CD8-positive, alpha-beta memory T cell (primary cell): ENCODE measurements at regions not wholly inside any gene's neighbourhood (a gene's known extent, or its start where the extent isn't known, plus 50 kb on each side); places are given as distances from the start of the nearest gene placed in this dataset.
A peak's percentile ranks its signal among the peaks of the same experiment; 100 is the strongest.

Experiments used
- CTCF ChIA-PET: fragments of 350-600 bp; sonication (Branson Sonifier 250); formaldehyde crosslinking; loops from one replicate; lab custom pipeline; 2021; ENCODE audit warnings: antibody characterized with exemption; lab: Charles Lee
- POLR2A ChIA-PET: fragments of 350-600 bp; sonication (Branson Sonifier 250); formaldehyde crosslinking; loops from one replicate; lab custom pipeline; 2021; ENCODE audit warnings: antibody characterized with exemption; lab: Charles Lee
- DNase-seq, 5 donors: peaks; one replicate each; pipeline versions ENCODE4 v3.0.0 to v3.0.0-alpha.2; 2020 to 2022; ENCODE audit warnings: mixed read lengths in 1 of 5
- H3K27ac ChIP-seq: one replicate; pipeline ENCODE4 v1.7.0; 2013; ENCODE audit warnings: low read depth, mild to moderate bottlenecking, low read length, moderate library complexity
- H3K27me3 ChIP-seq: 2 replicates; pipeline ENCODE4 v1.7.0; 2013; ENCODE audit warnings: low read length, mild to moderate bottlenecking; ENCODE audit not compliant: insufficient read depth, poor library complexity, severe bottlenecking
- H3K36me3 ChIP-seq: 2 replicates; pipeline ENCODE4 v1.7.0; 2013; ENCODE audit warnings: mild to moderate bottlenecking, low read length, moderate library complexity; ENCODE audit not compliant: insufficient read depth
- H3K4me1 ChIP-seq: 2 replicates; pipeline ENCODE4 v1.7.0; 2013; ENCODE audit warnings: mild to moderate bottlenecking, low read length, moderate library complexity; ENCODE audit not compliant: insufficient read depth
- H3K4me3 ChIP-seq: 2 replicates; pipeline ENCODE4 v1.7.0; 2013; ENCODE audit warnings: mild to moderate bottlenecking, low read length
- H3K9me3 ChIP-seq: 2 replicates; pipeline ENCODE4 v1.7.0; 2013; ENCODE audit warnings: mild to moderate bottlenecking, low read length
- H3K27ac Mint-ChIP-seq, 8 donors: one replicate each; pipeline ENCODE4 v1.8.0; 2020 to 2021; ENCODE audit warnings: mixed read lengths in 8 of 8, mild to moderate bottlenecking in 6 of 8, inconsistent platforms in 3 of 8, moderate library complexity in 3 of 8
- H3K27me3 Mint-ChIP-seq, 2 donors: one replicate each; pipeline ENCODE4 v1.8.0; 2020 to 2021; ENCODE audit warnings: mixed read lengths in 2 of 2, mild to moderate bottlenecking in 1 of 2, moderate library complexity in 1 of 2
- H3K36me3 Mint-ChIP-seq, 3 donors: one replicate each; pipeline ENCODE4 v1.8.0; 2020 to 2021; ENCODE audit warnings: mixed read lengths in 3 of 3, inconsistent platforms in 1 of 3, mild to moderate bottlenecking in 1 of 3
- H3K4me1 Mint-ChIP-seq, 3 donors: one replicate each; pipeline ENCODE4 v1.8.0; 2020 to 2021; ENCODE audit warnings: mixed read lengths in 3 of 3, inconsistent platforms in 1 of 3, mild to moderate bottlenecking in 1 of 3
- H3K4me3 Mint-ChIP-seq, 7 donors: one replicate each; pipeline ENCODE4 v1.8.0; 2020 to 2021; ENCODE audit warnings: mixed read lengths in 7 of 7, mild to moderate bottlenecking in 6 of 7, moderate library complexity in 4 of 7, inconsistent platforms in 2 of 7
- H3K9me3 Mint-ChIP-seq, 5 donors: one replicate each; pipeline ENCODE4 v1.8.0; 2020 to 2022; ENCODE audit warnings: mixed read lengths in 5 of 5, mild to moderate bottlenecking in 3 of 5, moderate library complexity in 2 of 5, inconsistent platforms in 1 of 5

GRCh38 chr11:104286129-104286528 is 122.2 kb upstream of the PDGFD start:
- no peak overlapping the region for H3K4me3 Mint-ChIP-seq
- Histone ChIP-seq H3K9me3 (no peaks in the 10 kb centered on the region), H3K4me3 (no peak overlapping the region), H3K36me3 (no peaks in the 10 kb centered on the region), H3K27ac (no peak overlapping the region), H3K27me3 (no peaks in the 10 kb centered on the region), H3K4me1 (no peaks in the 10 kb centered on the region)
- POLR2A ChIA-PET = no interaction called here
- peaks cover 6 to 8% of the 10 kb centered on the region in 2 donors for H3K27me3 Mint-ChIP-seq
- no peaks in the 10 kb centered on the region for H3K4me1 Mint-ChIP-seq
- no peak overlapping the region for H3K27ac Mint-ChIP-seq
- no peak for DNase-seq
- CTCF ChIA-PET = interaction anchor here (1.0 kb wide), 1 partner anchor 9 kb away, joined by 3 read pairs; no protein-coding TSS in a partner anchor
- no peaks in the 10 kb centered on the region for H3K36me3 Mint-ChIP-seq
- no peaks in the 10 kb centered on the region for H3K9me3 Mint-ChIP-seq

- ChIA-PET CTCF (no interaction called here), POLR2A (no interaction called here)
- Histone ChIP-seq H3K27ac (no peak overlapping the region), H3K4me3 (no peak overlapping the region), H3K9me3 (no peaks in the 10 kb centered on the region), H3K4me1 (no peaks in the 10 kb centered on the region), H3K27me3 (no peaks in the 10 kb centered on the region), H3K36me3 (no peaks in the 10 kb centered on the region)
- H3K4me3 Mint-ChIP-seq = no peak overlapping the region
- no peak overlapping the region for H3K27ac Mint-ChIP-seq
- no peak for DNase-seq
- H3K4me1 Mint-ChIP-seq = no peaks in the 10 kb centered on the region
- no peaks in the 10 kb centered on the region for H3K36me3 Mint-ChIP-seq
- no peaks in the 10 kb centered on the region for H3K9me3 Mint-ChIP-seq
- peaks cover 0 to 5% of the 10 kb centered on the region in 2 donors for H3K27me3 Mint-ChIP-seq
These were observed 115.6 kb upstream of the PDGFD start for GRCh38 chr11:104279587-104279986.

- ChIA-PET CTCF (no interaction called here), POLR2A (no interaction called here)
- Histone ChIP-seq H3K9me3 (no peaks in the 10 kb centered on the region), H3K27me3 (no peaks in the 10 kb centered on the region), H3K4me3 (no peak overlapping the region), H3K36me3 (no peaks in the 10 kb centered on the region), H3K4me1 (no peaks in the 10 kb centered on the region), H3K27ac (no peak overlapping the region)
- Mint-ChIP-seq H3K4me3 (no peak overlapping the region), H3K27ac (no peak overlapping the region), H3K27me3 (peaks cover 0 to 1% of the 10 kb centered on the region in 2 donors), H3K4me1 (no peaks in the 10 kb centered on the region), H3K9me3 (no peaks in the 10 kb centered on the region), H3K36me3 (no peaks in the 10 kb centered on the region)
- DNase-seq = no peak
These were observed 112.0 kb upstream of the PDGFD start for GRCh38 chr11:104275992-104276391.

GRCh38 chr11:104260456-104260855 is 96.5 kb upstream of the PDGFD start:
- POLR2A ChIA-PET = no interaction called here
- CTCF ChIA-PET = no interaction called here
- H3K4me1 Mint-ChIP-seq = no peaks in the 10 kb centered on the region

GRCh38 chr11:104259121-104259610 is 95.2 kb upstream of the PDGFD start:
- H3K9me3 Mint-ChIP-seq = no peaks in the 10 kb centered on the region
- no peaks in the 10 kb centered on the region for H3K4me1 Mint-ChIP-seq
- Histone ChIP-seq H3K27me3 (no peaks in the 10 kb centered on the region), H3K4me3 (no peak overlapping the region), H3K36me3 (no peaks in the 10 kb centered on the region), H3K4me1 (no peaks in the 10 kb centered on the region), H3K9me3 (no peaks in the 10 kb centered on the region), H3K27ac (no peak overlapping the region)
- H3K27me3 Mint-ChIP-seq = peaks cover 0 to 4% of the 10 kb centered on the region in 2 donors
- no peaks in the 10 kb centered on the region for H3K36me3 Mint-ChIP-seq
- H3K4me3 Mint-ChIP-seq = no peak overlapping the region
- CTCF ChIA-PET = no interaction called here
- no peak for DNase-seq
- POLR2A ChIA-PET = no interaction called here
- no peak overlapping the region for H3K27ac Mint-ChIP-seq

More at GRCh38 chr11:104260456-104260855, 96.5 kb upstream of the PDGFD start:
- H3K27me3 ChIP-seq = no peaks in the 10 kb centered on the region
- H3K9me3 ChIP-seq = no peaks in the 10 kb centered on the region
- H3K4me1 ChIP-seq = no peaks in the 10 kb centered on the region
- H3K27ac Mint-ChIP-seq = no peak overlapping the region
- H3K9me3 Mint-ChIP-seq = no peaks in the 10 kb centered on the region
- no peaks in the 10 kb centered on the region for H3K36me3 Mint-ChIP-seq
- H3K36me3 ChIP-seq = no peaks in the 10 kb centered on the region
- H3K27me3 Mint-ChIP-seq = no peaks in the 10 kb centered on the region
- H3K27ac ChIP-seq = no peak overlapping the region
- no peak for DNase-seq
- H3K4me3 Mint-ChIP-seq = no peak overlapping the region
- H3K4me3 ChIP-seq = no peak overlapping the region

GRCh38 chr11:104256525-104256924 is 92.6 kb upstream of the PDGFD start:
- Histone ChIP-seq H3K36me3 (no peaks in the 10 kb centered on the region), H3K27ac (no peak overlapping the region), H3K27me3 (no peaks in the 10 kb centered on the region), H3K4me1 (no peaks in the 10 kb centered on the region), H3K9me3 (no peaks in the 10 kb centered on the region), H3K4me3 (no peak overlapping the region)
- Mint-ChIP-seq H3K36me3 (no peaks in the 10 kb centered on the region), H3K4me3 (no peak overlapping the region), H3K27ac (no peak overlapping the region), H3K9me3 (no peaks in the 10 kb centered on the region), H3K4me1 (no peaks in the 10 kb centered on the region), H3K27me3 (peaks cover 0 to 8% of the 10 kb centered on the region in 2 donors)
- DNase-seq = no peak
- CTCF ChIA-PET = no interaction called here
- POLR2A ChIA-PET = no interaction called here

- Histone ChIP-seq H3K4me3 (no peak overlapping the region), H3K27ac (no peak overlapping the region), H3K4me1 (no peaks in the 10 kb centered on the region), H3K27me3 (no peaks in the 10 kb centered on the region), H3K9me3 (no peaks in the 10 kb centered on the region), H3K36me3 (no peaks in the 10 kb centered on the region)
- Mint-ChIP-seq H3K27me3 (peaks cover 0 to 8% of the 10 kb centered on the region in 2 donors), H3K4me3 (no peak overlapping the region), H3K9me3 (no peaks in the 10 kb centered on the region), H3K4me1 (no peaks in the 10 kb centered on the region), H3K27ac (no peak overlapping the region), H3K36me3 (no peaks in the 10 kb centered on the region)
- CTCF ChIA-PET = no interaction called here
- POLR2A ChIA-PET = no interaction called here
- peak in 1 of 5 donors; percentile 0 for DNase-seq
These were observed 90.4 kb upstream of the PDGFD start for GRCh38 chr11:104254347-104254746.

- no peak overlapping the region for H3K27ac ChIP-seq
- no peaks in the 10 kb centered on the region for H3K27me3 ChIP-seq
- H3K4me3 ChIP-seq = no peak overlapping the region
- no peaks in the 10 kb centered on the region for H3K36me3 ChIP-seq
- Mint-ChIP-seq H3K4me1 (no peaks in the 10 kb centered on the region), H3K4me3 (no peak overlapping the region), H3K27me3 (no peaks in the 10 kb centered on the region), H3K27ac (no peak overlapping the region), H3K36me3 (no peaks in the 10 kb centered on the region), H3K9me3 (no peaks in the 10 kb centered on the region)
- no peaks in the 10 kb centered on the region for H3K4me1 ChIP-seq
- DNase-seq = no peak
- ChIA-PET POLR2A (no interaction called here), CTCF (no interaction called here)
- H3K9me3 ChIP-seq = no peaks in the 10 kb centered on the region
These were observed 82.6 kb upstream of the PDGFD start for GRCh38 chr11:104246590-104246989.

- H3K36me3 ChIP-seq = no peaks in the 10 kb centered on the region
- no peak overlapping the region for H3K4me3 ChIP-seq
- Mint-ChIP-seq H3K27ac (no peak overlapping the region), H3K4me1 (no peaks in the 10 kb centered on the region), H3K4me3 (no peak overlapping the region), H3K9me3 (no peaks in the 10 kb centered on the region), H3K27me3 (no peaks in the 10 kb centered on the region), H3K36me3 (no peaks in the 10 kb centered on the region)
- POLR2A ChIA-PET = no interaction called here
- H3K4me1 ChIP-seq = no peaks in the 10 kb centered on the region
- DNase-seq = no peak
- H3K27me3 ChIP-seq = no peaks in the 10 kb centered on the region
- no peaks in the 10 kb centered on the region for H3K9me3 ChIP-seq
- H3K27ac ChIP-seq = no peak overlapping the region
- CTCF ChIA-PET = no interaction called here
These were observed 75.0 kb upstream of the PDGFD start for GRCh38 chr11:104238916-104239315.
